ENCODE measurements at regions not wholly inside any gene's neighbourhood (a gene's known extent, or its start where the extent isn't known, plus 50 kb on each side); places are given as distances from the start of the nearest gene placed in this dataset.

- DNase-seq, result no peak
Measured at GRCh38 chr12:4859478-4860210, 50.1 kb upstream of the KCNA1 start.

Data from activated CD4-positive, alpha-beta T cell treated with anti-CD3 and anti-CD28 coated beads for 1 hour (primary cell).